ENCODE measurements at regions not wholly inside any gene's neighbourhood (a gene's known extent, or its start where the extent isn't known, plus 50 kb on each side); places are given as distances from the start of the nearest gene placed in this dataset.

GRCh38 chr10:108598831-108599230 lies 1324.5 kb downstream of the XPNPEP1 start (continued):
- no peak for TF ChIP-seq SP1 (IDR thresholded peaks at IDR 0.05)

GRCh38 chr10:108598320-108598695 lies 1325.0 kb downstream of the XPNPEP1 start:
- no peak overlapping the region for H3K27ac ChIP-seq (ENCODE audit: low read depth in 1 of 2, low read length in 2 of 2)
- no peak for DNase-seq (ENCODE audit: low spot score)
- H3K9me3 ChIP-seq (ENCODE audit: control insufficient read depth in 4 of 4, low read length in 3 of 4): no peaks in the 10 kb centered on the region
- TF ChIP-seq HNF4A (conservative IDR thresholded peaks at IDR 0.05) (no peak), CTCF (IDR thresholded peaks at IDR 0.05; ENCODE audit: low read depth, low read length, missing input control) (no peak), GABPA (IDR thresholded peaks at IDR 0.05 in 1 of 2, conservative IDR thresholded peaks at IDR 0.05 in 1 of 2) (no peak)
- H3K36me3 ChIP-seq (ENCODE audit: control insufficient read depth in 4 of 4, insufficient read depth in 3 of 4, low read depth in 1 of 4, low read length in 3 of 4): no peaks in the 10 kb centered on the region
- no peaks in the 10 kb centered on the region for H3K27me3 ChIP-seq (ENCODE audit: control insufficient read depth in 4 of 4, insufficient read depth in 4 of 4, low read length in 3 of 4)
- no peak overlapping the region for H3K9ac ChIP-seq (ENCODE audit: low read depth in 1 of 2, low read length in 2 of 2)
- H3K4me3 ChIP-seq (ENCODE audit: low read depth in 1 of 3, low read length in 3 of 3): no peak overlapping the region
- WGBS: 53% methylated on average over 1 of the region's 1 CpG
- H3K4me1 ChIP-seq (ENCODE audit: control insufficient read depth in 4 of 4, insufficient read depth in 4 of 4, low read length in 3 of 4): peaks cover 0 to 11% (median 8%) of the 10 kb centered on the region in 4 donors

- 78% methylated on average over 2 of the region's 2 CpGs for WGBS
- no peaks in the 10 kb centered on the region for H3K9me3 ChIP-seq (ENCODE audit: control insufficient read depth in 4 of 4, low read length in 3 of 4)
- no peak overlapping the region for H3K9ac ChIP-seq (ENCODE audit: low read depth in 1 of 2, low read length in 2 of 2)
- H3K27me3 ChIP-seq (ENCODE audit: control insufficient read depth in 4 of 4, insufficient read depth in 4 of 4, low read length in 3 of 4): no peaks in the 10 kb centered on the region
- DNase-seq (ENCODE audit: low spot score): no peak
- no peak for TF ChIP-seq SP1 (IDR thresholded peaks at IDR 0.05)
- TF ChIP-seq FOXA2 (IDR thresholded peaks at IDR 0.05): no peak
- no peak for TF ChIP-seq JUND (IDR thresholded peaks at IDR 0.05)
- TF ChIP-seq FOXA1 (IDR thresholded peaks at IDR 0.05): no peak
- TF ChIP-seq HNF4A (conservative IDR thresholded peaks at IDR 0.05): no peak
- TF ChIP-seq RAD21 (IDR thresholded peaks at IDR 0.05): no peak
- no peak for TF ChIP-seq GABPA (IDR thresholded peaks at IDR 0.05 in 1 of 2, conservative IDR thresholded peaks at IDR 0.05 in 1 of 2)
- TF ChIP-seq CTCF (IDR thresholded peaks at IDR 0.05; ENCODE audit: low read depth, low read length, missing input control): no peak
- TF ChIP-seq YY1 (IDR thresholded peaks at IDR 0.05): no peak
- no peak for TF ChIP-seq EGR1 (IDR thresholded peaks at IDR 0.05; ENCODE audit: low read depth in 2 of 2)
- TF ChIP-seq ATF3 (IDR thresholded peaks at IDR 0.05): no peak
- TF ChIP-seq HNF4G (IDR thresholded peaks at IDR 0.05): no peak
- no peak for TF ChIP-seq REST (IDR thresholded peaks at IDR 0.05)
- H3K27ac ChIP-seq (ENCODE audit: low read depth in 1 of 2, low read length in 2 of 2): no peak overlapping the region
- peaks cover 0 to 11% (median 8%) of the 10 kb centered on the region in 4 donors for H3K4me1 ChIP-seq (ENCODE audit: control insufficient read depth in 4 of 4, insufficient read depth in 4 of 4, low read length in 3 of 4)
- H3K4me3 ChIP-seq (ENCODE audit: low read depth in 1 of 3, low read length in 3 of 3): no peak overlapping the region
- H3K36me3 ChIP-seq (ENCODE audit: control insufficient read depth in 4 of 4, insufficient read depth in 3 of 4, low read depth in 1 of 4, low read length in 3 of 4): no peaks in the 10 kb centered on the region
Measured at GRCh38 chr10:108597657-108598319, 1325.5 kb downstream of the XPNPEP1 start.

Data from liver (tissue), 8 donors.